GM12891 (cell line): ENCODE measurements at regions not wholly inside any gene's neighbourhood (a gene's known extent, or its start where the extent isn't known, plus 50 kb on each side); places are given as distances from the start of the nearest gene placed in this dataset.

Experiments used
- PAX5 ChIP-seq: IDR thresholded peaks from 2 replicates; pipeline ENCODE4 v1.6.1; 2011; ENCODE audit warnings: low read length, moderate library complexity, mild to moderate bottlenecking; ENCODE audit not compliant: insufficient read depth, severe bottlenecking
- POLR2A ChIP-seq: IDR thresholded peaks from 2 replicates; pipeline ENCODE4 v1.6.1; 2011; ENCODE audit warnings: low read depth, low read length, control low read depth
- TAF1 ChIP-seq: IDR thresholded peaks from 2 replicates; pipeline ENCODE4 v1.6.1; 2011; ENCODE audit warnings: low read depth, low read length, control low read depth

DNA sequence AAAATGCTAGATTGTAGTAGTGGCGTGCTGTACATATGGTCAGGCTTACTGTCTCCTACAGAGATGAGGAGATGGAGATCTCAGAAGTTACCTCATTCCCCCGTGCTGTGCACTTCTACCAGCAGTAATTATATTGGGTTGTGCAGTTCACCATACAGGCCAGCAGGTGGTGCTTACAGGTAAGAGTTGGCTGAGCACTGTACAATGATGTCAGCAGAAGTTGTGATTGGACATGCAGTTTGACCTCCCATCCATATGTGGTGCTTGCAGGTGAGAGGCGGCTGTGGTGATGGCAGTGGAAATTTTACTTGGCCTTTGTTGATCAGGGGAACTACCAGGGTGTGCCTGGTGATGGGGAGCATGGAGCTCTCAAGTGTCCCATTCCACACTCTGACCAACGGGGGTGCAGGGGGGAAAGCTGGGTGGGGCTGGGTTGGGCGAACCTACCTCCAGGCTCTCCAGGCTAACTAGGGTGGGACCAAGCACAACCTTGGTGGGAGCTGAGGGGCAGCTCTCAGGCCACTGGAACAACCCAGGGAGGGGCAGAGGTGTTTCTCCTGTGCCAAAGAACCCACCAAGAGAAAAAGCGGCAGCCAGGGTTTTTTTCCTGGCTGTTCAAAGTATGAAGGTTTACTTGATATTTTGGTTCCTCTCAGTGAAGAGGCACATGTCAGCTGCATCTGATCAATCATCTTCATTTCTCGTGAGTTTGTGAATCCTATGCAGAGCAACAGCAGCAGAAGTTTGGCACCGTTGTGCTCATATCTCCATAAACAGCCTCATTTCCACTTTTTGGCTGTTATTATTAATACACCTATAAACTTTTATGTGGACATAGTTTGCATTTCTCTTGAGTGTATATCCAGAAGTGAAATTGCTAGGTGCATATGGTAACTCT, 73.8 kb upstream of the FREM3 start:
- TF ChIP-seq PAX5 (no peak), POLR2A (no peak), TAF1 (no peak)
